ENCODE measurements at regions not wholly inside any gene's neighbourhood (a gene's known extent, or its start where the extent isn't known, plus 50 kb on each side); places are given as distances from the start of the nearest gene placed in this dataset.
"Not testable (repeated sequence)": the region's sequence is repeated elsewhere in the genome, so short reads cannot be mapped to it uniquely, and the experiment has no call there.

DNA sequence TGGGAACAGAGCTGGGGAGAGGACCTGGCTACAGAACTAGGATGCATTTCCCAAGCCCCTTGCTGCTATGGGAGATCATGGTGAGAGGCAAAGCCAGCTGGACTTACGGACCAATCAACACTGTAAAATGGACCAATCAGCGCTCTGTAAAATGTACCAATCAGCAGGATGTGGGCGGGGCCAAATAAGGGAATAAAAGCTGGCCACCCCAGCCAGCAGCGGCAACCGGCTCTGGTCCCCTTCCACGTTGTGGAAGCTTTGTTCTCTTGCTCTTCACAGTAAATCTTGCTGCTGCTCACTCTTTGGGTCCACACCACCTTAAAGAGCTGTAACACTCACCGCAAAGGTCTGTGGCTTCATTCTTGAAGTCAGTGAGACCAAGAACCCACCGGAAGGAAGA lies 133.2 kb upstream of the AFDN start:
- TF ChIP-seq, protein P1, sequence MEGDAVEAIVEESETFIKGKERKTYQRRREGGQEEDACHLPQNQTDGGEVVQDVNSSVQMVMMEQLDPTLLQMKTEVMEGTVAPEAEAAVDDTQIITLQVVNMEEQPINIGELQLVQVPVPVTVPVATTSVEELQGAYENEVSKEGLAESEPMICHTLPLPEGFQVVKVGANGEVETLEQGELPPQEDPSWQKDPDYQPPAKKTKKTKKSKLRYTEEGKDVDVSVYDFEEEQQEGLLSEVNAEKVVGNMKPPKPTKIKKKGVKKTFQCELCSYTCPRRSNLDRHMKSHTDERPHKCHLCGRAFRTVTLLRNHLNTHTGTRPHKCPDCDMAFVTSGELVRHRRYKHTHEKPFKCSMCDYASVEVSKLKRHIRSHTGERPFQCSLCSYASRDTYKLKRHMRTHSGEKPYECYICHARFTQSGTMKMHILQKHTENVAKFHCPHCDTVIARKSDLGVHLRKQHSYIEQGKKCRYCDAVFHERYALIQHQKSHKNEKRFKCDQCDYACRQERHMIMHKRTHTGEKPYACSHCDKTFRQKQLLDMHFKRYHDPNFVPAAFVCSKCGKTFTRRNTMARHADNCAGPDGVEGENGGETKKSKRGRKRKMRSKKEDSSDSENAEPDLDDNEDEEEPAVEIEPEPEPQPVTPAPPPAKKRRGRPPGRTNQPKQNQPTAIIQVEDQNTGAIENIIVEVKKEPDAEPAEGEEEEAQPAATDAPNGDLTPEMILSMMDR (optimal IDR thresholded peaks at IDR 0.05 in 1 of 3, IDR thresholded peaks at IDR 0.05 in 1 of 3, conservative IDR thresholded peaks at IDR 0.05 in 1 of 3; ENCODE audit: extremely low read depth in 1 of 3, insufficient read depth in 2 of 3, low read length in 3 of 3): not testable (repeated sequence)
- not testable (repeated sequence) for TF ChIP-seq EZH2 (IDR thresholded peaks at IDR 0.05; ENCODE audit: low read length)

Data from keratinocyte (primary cell).